GM18498 (cell line): ENCODE measurements at regions not wholly inside any gene's neighbourhood (a gene's known extent, or its start where the extent isn't known, plus 50 kb on each side); places are given as distances from the start of the nearest gene placed in this dataset.
"Not testable (repeated sequence)": the region's sequence is repeated elsewhere in the genome, so short reads cannot be mapped to it uniquely, and the experiment has no call there.

Experiments
- ATAC-seq: cut with Tn5 transposase; IDR thresholded peaks from one replicate; pipeline ENCODE4 v1.9.1; 2021; ENCODE audit warnings: mild to moderate bottlenecking, moderate library complexity; ENCODE audit not compliant: unreplicated experiment

- no peak for ATAC-seq
Observed at GRCh38 chr5:96214442-96215197, 218.4 kb downstream of the PCSK1 start.

DNA sequence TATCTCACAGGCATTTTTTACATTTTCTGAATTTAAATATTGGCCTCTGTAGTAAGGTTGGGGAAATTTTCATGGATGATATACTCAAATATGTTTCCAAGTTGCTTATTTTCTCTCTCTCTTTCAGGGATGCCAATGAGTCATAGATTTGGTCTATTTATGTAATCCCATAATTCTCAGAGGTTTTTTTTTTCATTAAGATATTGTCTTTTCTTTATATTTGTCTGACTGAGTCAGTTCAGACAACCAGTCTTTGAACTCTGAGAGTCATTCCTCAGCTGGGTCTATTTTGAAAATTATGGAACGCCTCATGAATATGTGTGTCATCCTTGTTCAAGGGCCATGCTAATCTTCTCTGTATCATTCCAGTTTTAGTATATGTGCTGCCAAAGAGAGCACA, 223.2 kb downstream of the PCSK1 start:
- no peak for ATAC-seq

DNA sequence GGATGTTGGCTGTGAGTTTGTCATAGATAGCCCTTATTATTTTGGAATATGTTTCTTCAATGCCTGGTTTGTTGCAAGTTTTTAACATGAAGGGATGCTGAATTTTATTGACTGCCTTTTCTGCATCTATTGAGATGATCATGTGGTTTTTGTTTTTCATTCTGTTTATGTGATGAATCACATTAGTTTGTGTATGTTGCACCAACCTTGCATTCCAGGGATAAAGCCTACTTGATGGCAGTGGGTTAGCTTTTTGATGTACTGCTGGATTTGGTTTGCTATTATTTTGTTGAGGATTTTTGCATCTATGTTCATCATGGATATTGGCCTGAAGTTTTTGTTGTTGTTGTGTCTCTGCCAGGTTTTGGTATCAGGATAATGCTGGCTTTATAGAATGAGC, 225.6 kb downstream of the PCSK1 start:
- ATAC-seq, result no peak

DNA sequence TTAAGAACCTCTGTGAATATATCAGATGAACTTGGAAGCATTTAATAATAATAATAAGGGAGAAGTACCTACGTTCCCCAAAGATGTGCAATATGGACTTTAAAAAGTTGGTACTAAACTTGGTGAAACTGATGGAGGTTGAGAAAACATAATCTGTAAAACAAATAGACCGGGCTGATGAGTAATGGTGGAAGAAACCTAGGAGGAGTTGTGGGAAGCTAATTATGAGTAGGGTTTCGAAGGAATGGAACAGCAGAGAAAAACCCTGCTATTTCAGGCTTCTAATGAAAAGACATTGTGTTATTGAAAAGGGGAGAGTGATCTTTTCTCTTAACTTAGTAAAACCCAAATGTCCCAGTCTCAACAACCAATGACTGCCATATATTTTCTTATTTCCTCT, 229.3 kb downstream of the PCSK1 start:
- no peak for ATAC-seq

DNA sequence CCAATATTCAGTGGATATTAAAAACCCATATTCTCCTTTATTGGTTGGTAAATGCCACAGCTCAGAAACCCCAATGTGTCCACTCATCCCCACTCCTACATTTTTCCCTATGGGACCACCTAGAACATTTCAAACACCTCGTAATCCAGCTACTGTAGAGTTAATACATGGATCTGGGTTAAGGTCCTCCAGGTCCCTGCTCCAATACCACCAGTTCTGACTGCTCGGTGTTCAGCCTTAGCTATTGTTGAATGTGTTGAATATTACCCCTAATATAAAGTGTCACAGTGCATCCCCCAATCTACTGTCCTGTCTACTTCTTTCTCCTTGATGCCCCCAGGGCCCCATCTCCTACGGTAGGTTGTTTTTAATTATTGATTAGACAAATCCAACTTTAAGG, 231.5 kb downstream of the PCSK1 start:
- no peak for ATAC-seq

DNA sequence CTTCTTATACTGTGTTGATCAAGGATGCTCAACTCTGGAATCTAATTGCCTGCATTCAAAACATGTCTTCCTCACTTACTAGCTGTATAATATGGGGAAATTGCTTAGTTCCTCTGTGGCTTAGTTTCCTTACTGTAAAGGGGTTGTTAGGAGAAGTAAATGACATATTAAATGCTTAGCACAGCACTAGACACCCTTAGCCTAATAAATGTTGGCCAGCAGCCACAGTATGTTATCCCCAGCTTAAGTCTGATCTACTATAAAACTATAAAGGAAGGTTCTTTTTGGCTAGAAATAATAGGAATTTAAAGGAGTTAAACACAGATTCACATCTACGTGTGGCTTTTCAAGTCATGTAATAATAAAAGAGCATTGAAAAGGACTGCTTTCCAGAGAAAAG, 232.4 kb downstream of the PCSK1 start:
- ATAC-seq, result no peak

DNA sequence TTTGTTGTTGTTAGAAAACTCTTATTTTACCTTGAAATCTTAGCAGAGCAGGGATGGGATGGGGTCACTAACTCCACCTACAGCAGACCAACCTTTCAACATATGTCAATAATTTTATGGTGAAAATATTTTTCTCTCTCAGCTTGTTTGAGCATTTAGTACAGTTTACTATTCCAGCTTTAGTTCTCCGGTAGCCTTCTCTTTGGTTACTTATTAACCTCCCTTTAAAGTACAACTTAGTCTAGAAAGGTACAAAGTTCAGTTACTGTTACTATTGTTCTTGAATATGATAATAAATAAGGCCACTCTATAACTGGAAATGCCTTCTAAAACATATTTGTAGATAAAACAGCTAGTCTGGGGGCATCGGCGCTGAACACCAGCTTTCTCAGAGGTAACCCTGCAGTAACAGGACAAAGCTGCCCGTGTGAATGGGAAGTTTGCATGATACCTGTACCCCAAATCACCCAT, 233.3 kb downstream of the PCSK1 start:
- ATAC-seq, result no peak

DNA sequence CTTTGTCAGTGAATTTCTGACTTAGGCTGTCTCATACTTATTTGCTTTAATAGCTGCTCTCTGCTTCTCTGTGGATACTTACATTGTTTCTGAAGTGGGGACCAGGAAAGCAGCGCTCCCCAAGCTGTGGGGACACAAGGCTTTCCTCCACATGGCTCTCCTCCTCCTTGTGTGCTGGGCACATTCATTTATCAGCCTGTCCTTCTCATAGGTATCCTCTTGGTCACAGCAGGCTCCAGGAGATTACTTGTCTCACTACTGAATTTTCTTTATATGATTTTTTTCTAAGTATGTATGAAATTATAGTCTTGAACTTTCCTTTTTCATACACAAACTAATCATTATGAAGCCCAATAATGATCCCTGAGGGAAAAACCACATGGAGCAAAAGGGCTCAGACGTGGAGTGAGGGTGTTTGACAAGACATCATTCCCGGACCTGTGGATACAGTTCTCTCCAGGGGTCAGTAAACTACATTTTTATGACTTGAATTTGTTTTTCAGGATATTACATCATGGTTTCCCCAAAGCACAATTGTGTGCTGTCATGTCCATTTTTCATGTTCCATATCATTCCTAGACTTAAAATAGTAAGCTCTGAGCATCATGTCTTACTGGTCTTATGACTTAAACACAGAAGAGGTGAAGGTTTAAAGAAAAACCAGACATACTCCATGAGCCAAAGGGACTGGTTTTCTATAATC, 234.5 kb downstream of the PCSK1 start:
- no peak for ATAC-seq

- not testable (repeated sequence) for ATAC-seq
Observed at GRCh38 chr5:96197767-96198166, 235.3 kb downstream of the PCSK1 start.

DNA sequence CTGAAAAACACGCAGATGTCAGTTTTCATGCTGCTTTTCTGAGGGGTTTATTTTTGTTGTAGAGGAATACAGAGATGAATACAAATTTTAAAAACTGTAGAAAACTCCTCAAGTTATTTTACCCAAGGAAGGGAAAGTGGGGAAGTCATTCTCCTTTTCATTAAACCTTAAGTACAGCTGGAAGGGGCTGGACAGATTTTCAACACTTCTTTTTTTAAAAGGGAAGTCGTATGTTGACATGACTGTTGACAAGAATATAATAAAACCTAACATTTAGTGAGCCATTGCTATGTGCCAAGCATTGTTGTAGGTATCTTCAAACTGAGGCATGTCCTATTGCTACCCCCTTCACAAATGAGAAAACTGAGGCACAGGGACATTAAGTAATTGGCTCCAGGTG, 235.7 kb upstream of the ELL2 start:
- no peak for ATAC-seq

- ATAC-seq, result no peak
Observed at GRCh38 chr5:96196890-96197289, 235.2 kb upstream of the ELL2 start.

DNA sequence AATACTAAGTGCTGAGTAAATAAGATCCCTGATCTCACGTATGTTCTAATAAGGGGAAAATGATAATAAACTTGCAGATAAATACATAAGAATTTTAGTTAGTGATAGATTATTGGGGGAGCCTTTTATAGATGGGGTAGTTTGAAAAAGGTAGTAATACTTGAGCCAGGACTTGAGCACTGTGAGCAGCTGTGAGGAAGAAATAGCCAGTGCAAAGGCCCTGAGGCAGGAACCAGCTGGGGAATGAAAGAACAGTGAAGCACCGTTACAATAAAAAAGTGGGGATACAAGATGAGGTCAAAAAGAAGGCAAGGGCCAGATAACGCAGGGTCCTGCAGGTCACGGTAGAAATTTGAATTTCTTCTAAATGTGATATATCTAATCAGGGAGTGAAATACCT, 234.8 kb upstream of the ELL2 start:
- ATAC-seq, result no peak

DNA sequence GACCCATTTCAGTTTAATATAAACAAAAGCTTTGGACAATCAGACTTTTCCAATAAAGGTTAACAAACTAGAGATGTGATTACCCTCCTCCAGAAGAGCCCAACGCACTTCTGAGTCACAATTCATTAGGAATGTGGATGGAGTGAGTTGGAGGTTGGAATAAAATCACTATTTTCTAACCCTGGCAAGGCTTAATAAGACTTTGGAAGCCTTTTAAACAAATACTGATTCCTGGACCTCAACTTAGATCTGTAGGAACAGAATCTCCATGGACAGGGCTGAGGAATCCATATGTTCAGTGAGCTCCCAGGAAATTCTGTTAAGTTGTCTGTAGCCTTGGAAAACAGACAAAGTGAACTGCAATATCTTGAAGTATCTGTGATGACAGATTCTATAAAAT, 233.5 kb upstream of the ELL2 start:
- no peak for ATAC-seq

- no peak for ATAC-seq
Observed at GRCh38 chr5:96194593-96194992, 232.9 kb upstream of the ELL2 start.

- no peak for ATAC-seq
Observed at GRCh38 chr5:96193946-96194345, 232.3 kb upstream of the ELL2 start.

GRCh38 chr5:96189987-96190386, 228.3 kb upstream of the ELL2 start:
- ATAC-seq, result no peak

DNA sequence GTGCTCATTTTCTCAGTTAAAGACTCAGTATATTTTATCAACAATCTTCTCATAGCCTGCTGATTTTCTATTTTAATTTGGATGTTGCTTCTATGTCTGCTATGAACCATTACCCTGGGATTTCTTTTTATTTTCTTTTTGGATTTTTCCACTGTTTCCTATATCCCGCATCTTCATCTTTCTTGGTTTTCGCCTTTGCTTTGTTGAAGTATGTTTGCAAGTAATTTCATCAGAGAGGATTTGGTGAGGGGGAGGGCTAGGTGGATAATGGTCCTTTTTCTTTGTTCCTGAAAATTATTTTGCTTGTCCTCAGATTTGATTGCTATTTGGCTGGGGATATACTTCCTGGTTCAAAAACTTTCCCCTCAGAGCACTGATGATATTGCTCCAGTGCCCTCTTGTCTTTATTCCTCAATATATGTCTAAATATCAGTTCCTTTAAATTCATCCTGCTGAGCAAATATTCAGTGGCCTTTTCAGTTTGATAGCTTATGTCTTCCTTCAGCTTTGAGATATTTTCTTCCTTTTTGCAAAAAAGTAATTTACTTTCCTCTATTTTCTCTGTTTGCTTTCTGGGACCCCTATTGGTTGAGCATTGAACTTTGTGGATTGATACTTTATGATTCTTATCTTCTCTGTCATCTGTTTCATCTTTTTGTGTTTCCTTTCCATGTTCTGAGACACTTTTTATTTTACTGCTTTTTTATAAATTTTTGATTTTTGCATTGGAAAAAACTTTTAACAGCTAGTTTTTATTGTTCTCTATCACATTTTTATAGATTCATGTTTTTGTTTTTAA, 227.6 kb upstream of the ELL2 start:
- ATAC-seq, result no peak

DNA sequence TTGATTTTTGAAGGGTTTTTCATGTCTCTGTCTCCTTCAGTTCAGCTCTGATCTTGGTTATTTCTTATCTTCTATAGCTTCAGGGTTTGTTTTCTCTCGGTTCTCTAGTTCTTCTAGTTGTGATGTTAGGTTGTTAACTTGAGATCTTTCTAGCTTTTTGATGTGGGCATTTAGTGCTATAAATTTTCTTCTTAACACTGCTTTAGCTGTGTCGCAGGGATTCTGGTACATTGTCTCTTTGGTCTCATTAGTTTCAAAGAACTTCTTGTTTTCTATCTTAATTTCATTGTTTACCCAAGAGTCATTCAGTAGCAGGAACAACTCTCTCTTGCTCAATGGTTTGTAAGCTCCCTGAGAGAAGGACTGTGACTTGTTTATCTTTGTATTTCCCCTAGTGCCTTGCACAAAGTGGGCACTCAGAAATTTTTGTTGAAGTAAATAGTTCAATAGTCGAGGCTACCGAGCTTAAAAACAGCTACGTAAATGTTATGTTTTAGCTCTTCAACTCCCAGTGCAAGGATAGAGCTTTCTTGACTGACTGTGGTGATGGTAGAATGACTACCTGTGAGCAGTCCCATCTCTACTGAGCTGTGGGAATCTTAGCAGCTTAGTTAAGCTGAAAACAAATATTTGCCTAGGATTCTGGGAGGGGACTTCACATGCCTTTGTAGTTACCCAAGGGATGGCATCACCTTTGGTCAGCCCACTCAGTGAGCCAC, 225.8 kb upstream of the ELL2 start:
- ATAC-seq, result no peak

DNA sequence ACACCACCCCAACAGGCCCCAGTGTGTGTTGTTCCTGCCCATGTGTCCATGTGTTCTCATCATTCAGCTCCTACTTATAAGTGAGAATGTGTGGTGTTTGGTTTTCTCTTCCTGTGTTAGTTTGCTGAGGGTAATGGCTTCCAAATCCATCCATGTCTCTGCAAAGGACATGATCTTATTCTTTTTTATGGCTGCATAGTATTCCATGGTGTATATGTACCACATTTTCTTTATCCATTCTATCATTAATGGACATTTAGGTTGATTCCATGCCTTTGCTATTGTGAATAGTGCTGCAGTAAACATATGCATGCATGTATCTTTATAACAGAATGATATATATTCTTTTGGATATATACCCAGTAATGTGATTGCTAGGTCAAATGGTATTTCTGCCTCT, 222.9 kb upstream of the ELL2 start:
- ATAC-seq, result not testable (repeated sequence)

DNA sequence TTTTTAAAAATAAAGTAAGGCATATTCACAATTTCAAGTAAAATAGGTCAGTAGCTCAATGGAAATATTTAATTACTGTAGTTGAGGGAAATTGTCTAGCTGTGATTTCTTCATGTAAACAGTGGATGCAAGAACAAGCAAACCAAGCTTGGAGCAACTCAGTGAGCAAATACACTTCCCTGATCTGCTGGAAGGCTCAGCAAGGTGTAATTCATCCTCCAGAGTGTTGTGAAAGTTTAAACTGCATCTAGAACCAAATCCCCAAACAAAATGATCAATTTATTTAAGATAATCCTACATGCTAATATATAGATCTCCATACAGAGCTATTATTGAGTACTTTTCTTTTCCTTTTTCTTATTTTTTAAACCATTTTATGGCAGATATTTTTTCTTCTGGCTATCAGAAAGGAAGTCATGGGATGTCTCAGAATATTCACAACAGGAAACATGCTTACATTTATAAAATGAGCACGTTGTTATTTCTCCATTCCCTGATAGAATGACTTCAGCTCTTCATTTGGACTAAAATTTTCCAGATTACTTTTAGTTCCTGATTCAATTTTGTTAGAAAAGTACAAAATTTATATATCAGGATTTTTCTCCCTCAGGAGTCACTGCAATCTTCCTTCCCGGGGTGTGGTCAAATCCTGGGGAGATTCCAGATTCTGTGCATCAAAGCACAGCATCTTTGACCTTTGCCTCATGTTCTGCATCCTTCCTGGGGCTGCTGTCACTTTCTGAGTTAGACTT, 219.2 kb upstream of the ELL2 start:
- no peak for ATAC-seq
